Activated CD8-positive, alpha-beta memory T cell treated with anti-CD3 and anti-CD28 coated beads, Interleukin-2, amount 10 ng/mL, durations not matched to agents 7 days and 5 days (primary cell): ENCODE measurements at regions not wholly inside any gene's neighbourhood (a gene's known extent, or its start where the extent isn't known, plus 50 kb on each side); places are given as distances from the start of the nearest gene placed in this dataset.

Experiments used
- ATAC-seq: fragments of 150-1000 bp; cut with Tn5 transposase; one replicate; pipeline ENCODE4 v1.10.0; 2021; ENCODE audit warnings: moderate library complexity
- CTCF ChIA-PET: fragments of 350-600 bp; sonication (Branson Sonifier 250); formaldehyde crosslinking; loops from one replicate; lab custom pipeline; 2021; ENCODE audit warnings: antibody characterized with exemption; lab: Charles Lee
- DNase-seq: peaks from one replicate; pipeline ENCODE4 v3.0.0-alpha.2; 2020
- H3K27ac Mint-ChIP-seq: one replicate; pipeline ENCODE4 v1.8.0; 2021; ENCODE audit warnings: mild to moderate bottlenecking, mixed read lengths
- H3K27me3 Mint-ChIP-seq: one replicate; pipeline ENCODE4 v1.8.0; 2021; ENCODE audit warnings: mixed read lengths
- H3K36me3 Mint-ChIP-seq: one replicate; pipeline ENCODE4 v1.8.0; 2021; ENCODE audit warnings: mild to moderate bottlenecking, mixed read lengths
- H3K4me1 Mint-ChIP-seq: one replicate; pipeline ENCODE4 v1.8.0; 2021; ENCODE audit warnings: mixed read lengths
- H3K4me3 Mint-ChIP-seq: one replicate; pipeline ENCODE4 v1.8.0; 2021; ENCODE audit warnings: mild to moderate bottlenecking, moderate library complexity, mixed read lengths
- H3K9me3 Mint-ChIP-seq: one replicate; pipeline ENCODE4 v1.8.0; 2022; ENCODE audit warnings: low read depth, mixed read lengths

DNA sequence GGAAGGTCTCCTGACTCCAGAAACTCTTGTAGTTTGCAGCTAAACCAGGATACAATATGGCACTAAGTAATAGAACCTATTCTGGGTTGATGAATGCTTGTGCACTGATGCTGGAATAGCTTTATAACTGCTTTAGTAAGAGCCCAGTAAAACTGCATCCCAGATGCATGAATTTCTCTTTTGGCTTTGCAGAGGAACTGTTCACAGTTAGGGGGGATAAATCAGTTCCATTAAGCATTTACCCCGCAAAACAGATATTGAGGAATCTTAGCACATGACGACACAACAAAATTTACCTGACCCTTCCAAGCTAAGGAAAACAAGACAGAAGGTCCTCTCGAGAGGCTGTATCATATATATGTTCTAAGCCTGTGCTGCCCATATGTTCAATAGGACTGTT lies 457.4 kb downstream of the FOXG1 start:
- no peak for DNase-seq
- no peaks in the 10 kb centered on the region for H3K4me1 Mint-ChIP-seq
- no peak for ATAC-seq
- H3K9me3 Mint-ChIP-seq, result peaks cover 6% of the 10 kb centered on the region
- no peaks in the 10 kb centered on the region for H3K27me3 Mint-ChIP-seq
- no peak overlapping the region for H3K27ac Mint-ChIP-seq
- CTCF ChIA-PET, result no interaction called here
- H3K36me3 Mint-ChIP-seq, result no peaks in the 10 kb centered on the region
- no peak overlapping the region for H3K4me3 Mint-ChIP-seq

DNA sequence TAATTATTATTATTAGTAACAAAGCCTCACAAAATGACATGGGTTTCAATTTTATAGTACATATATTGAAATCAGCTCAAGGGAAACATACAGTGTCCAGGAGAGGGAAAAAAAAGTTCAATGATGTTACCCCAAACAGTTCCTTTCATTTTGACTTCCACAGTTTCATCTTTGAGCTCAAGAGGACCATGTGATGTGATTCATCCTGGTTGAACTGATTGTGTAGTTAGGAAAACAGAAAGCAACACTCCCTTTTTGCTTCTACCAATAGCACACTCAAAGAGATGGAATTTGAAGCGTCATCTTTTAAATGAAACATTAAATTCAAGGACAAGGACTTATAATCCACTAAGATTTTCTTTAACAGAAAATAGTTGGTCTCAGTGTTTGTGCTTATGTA lies 461.0 kb downstream of the FOXG1 start:
- Mint-ChIP-seq H3K4me3 (no peak overlapping the region), H3K9me3 (peaks cover 8% of the 10 kb centered on the region), H3K27me3 (no peaks in the 10 kb centered on the region), H3K27ac (no peak overlapping the region), H3K36me3 (no peaks in the 10 kb centered on the region), H3K4me1 (no peaks in the 10 kb centered on the region)
- no peak for DNase-seq
- no peak for ATAC-seq
- CTCF ChIA-PET, result no interaction called here

DNA sequence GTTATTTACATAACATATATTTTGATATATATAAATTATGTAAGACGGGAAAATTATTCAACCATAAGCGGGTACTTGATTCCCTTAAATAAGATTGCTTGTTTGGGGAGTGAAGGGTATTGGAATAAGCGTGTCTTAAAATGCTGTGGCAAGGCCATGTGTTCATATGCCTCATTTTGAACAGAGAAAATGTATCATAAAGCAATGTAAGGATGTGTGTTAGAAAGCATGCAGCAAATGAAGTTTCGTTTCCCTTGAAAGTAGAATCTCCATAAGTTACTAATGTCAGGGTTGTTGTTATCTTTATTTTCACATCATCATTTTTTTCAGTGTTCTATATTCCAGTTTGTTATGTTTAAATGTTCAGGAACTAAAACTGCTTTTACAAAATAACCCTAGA lies 465.6 kb downstream of the FOXG1 start:
- Mint-ChIP-seq H3K27me3 (no peaks in the 10 kb centered on the region), H3K27ac (no peak overlapping the region), H3K4me3 (no peak overlapping the region), H3K36me3 (no peaks in the 10 kb centered on the region), H3K4me1 (no peaks in the 10 kb centered on the region), H3K9me3 (peaks cover 4% of the 10 kb centered on the region)
- no peak for DNase-seq
- no peak for ATAC-seq
- CTCF ChIA-PET, result no interaction called here

DNA sequence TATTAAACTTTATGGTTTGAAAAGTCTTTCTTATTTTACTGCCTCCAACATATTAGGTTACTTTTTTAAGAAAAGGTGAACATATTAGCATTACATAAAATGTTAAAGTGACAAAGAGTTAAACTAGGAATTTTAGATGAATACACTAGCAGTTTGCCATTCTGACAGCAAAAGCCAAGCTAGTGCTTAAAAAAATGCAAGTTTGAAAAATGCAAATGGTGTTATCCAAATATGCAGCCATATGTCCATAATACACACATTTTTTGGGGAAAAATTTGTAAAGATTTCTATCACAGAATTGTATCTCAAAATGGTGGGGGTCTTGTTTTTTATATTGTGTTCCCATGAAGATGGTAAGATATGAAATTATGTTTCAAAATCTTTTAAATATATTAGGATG lies 466.1 kb downstream of the FOXG1 start:
- H3K4me3 Mint-ChIP-seq, result no peak overlapping the region
- no peaks in the 10 kb centered on the region for H3K4me1 Mint-ChIP-seq
- no peak overlapping the region for H3K27ac Mint-ChIP-seq
- CTCF ChIA-PET, result no interaction called here
- no peaks in the 10 kb centered on the region for H3K27me3 Mint-ChIP-seq
- peaks cover 2% of the 10 kb centered on the region for H3K9me3 Mint-ChIP-seq
- ATAC-seq, result no peak
- no peak for DNase-seq
- no peaks in the 10 kb centered on the region for H3K36me3 Mint-ChIP-seq

DNA sequence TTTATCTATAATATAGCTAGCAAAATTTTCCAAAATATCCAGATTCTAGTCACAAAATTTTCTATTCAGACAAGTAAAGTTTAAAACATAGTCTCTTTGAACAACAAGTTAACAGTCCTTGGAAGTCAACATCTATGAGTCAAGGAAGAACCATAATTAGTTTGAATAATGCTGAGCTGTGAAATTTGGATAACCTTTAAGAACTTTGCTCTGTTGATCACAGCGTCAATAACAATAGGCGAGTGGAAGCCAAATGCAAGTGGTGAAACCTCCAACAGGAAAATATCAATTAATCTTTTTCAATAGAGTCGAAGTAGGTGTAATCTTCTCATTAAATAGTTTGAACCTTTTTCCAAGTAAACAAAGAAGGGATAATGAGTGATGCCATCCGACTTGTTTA lies 466.6 kb downstream of the FOXG1 start:
- no peak overlapping the region for H3K27ac Mint-ChIP-seq
- no peaks in the 10 kb centered on the region for H3K4me1 Mint-ChIP-seq
- H3K4me3 Mint-ChIP-seq, result no peak overlapping the region
- DNase-seq (no peak), ATAC-seq (no peak)
- CTCF ChIA-PET, result no interaction called here
- no peaks in the 10 kb centered on the region for H3K36me3 Mint-ChIP-seq
- H3K27me3 Mint-ChIP-seq, result no peaks in the 10 kb centered on the region
- H3K9me3 Mint-ChIP-seq, result peaks cover 2% of the 10 kb centered on the region

DNA sequence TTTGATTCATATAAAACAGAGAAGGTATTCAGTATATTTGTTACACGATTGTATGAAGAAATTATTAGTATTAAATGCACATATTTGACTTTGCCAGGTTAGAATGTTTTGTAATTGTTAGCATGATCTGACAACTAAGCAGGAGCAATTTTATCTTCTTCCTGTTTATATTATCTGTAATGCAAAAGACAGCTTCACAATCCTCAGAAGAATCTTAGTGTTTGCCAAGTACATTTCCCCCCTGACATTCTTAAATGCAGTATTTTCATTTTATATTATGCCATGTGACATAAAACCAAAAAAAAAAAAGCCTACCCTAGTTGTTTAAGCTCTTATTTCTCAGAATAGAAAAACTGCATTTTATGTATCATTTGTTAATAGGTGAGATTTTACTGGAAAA lies 469.4 kb downstream of the FOXG1 start:
- no peak overlapping the region for H3K27ac Mint-ChIP-seq
- no peaks in the 10 kb centered on the region for H3K4me1 Mint-ChIP-seq
- ATAC-seq (no peak), DNase-seq (no peak)
- peaks cover 2% of the 10 kb centered on the region for H3K9me3 Mint-ChIP-seq
- no peak overlapping the region for H3K4me3 Mint-ChIP-seq
- no peaks in the 10 kb centered on the region for H3K27me3 Mint-ChIP-seq
- H3K36me3 Mint-ChIP-seq, result no peaks in the 10 kb centered on the region
- CTCF ChIA-PET, result no interaction called here

DNA sequence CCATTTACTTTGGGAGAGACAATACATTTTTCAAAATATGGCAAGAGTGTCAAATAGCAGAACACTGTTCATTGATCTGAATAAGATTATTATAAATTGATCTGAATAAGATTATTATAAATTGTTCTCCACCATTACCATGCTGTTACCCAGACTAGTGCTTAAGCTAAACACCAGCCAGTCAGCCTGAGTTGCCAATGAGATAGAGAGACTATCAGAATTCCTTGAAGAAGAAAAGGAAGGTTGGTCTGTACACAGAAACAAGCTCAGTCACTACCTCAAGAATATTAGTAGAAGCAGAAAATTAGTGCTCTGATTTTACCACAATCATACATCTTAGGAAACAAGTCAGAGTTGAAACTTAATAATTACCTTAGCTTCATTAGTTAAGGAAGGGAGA lies 469.8 kb downstream of the FOXG1 start:
- H3K9me3 Mint-ChIP-seq, result no peaks in the 10 kb centered on the region
- no peaks in the 10 kb centered on the region for H3K27me3 Mint-ChIP-seq
- DNase-seq, result no peak
- no peaks in the 10 kb centered on the region for H3K4me1 Mint-ChIP-seq
- no peak overlapping the region for H3K4me3 Mint-ChIP-seq
- H3K36me3 Mint-ChIP-seq, result no peaks in the 10 kb centered on the region
- H3K27ac Mint-ChIP-seq, result no peak overlapping the region
- ATAC-seq, result no peak
- CTCF ChIA-PET, result no interaction called here

DNA sequence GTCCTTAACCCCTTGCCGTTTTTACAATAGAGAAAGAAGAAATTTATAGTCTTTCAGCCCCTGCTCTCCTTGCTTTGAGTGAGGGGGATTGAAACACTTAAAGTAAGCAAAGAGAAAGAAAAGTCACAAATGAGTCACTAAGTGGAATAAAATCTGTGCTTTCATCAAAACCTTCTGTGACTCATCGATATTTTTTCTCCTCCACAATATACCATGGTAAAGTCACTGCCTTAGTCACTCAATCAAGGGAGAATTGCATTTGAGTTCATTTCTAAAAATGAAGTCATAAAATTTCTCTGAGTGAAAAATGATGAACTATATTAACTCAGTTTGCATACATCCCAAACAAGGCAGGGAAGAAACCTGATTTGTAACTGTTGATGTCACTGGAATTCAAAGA lies 470.3 kb downstream of the FOXG1 start:
- Mint-ChIP-seq H3K4me3 (no peak overlapping the region), H3K27me3 (no peaks in the 10 kb centered on the region)
- CTCF ChIA-PET, result no interaction called here

DNA sequence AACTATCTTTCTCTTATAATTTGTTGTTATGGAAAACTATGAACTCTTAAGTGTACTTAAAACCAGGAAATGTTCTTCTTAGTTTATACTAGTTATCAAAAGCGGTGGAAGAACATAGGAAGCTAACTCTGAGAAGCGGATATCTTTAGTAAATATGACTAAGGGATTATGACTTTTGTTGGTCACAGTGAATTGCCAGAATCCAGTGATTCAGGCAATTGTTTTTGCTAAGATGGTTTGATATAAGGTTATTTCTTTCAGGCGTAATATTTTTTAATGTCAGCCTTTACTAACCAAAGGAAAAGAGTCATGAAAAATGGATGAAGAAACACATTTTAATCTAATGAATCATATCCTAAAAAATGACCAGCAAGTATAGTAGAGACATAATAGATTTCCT lies 473.5 kb downstream of the FOXG1 start:
- ATAC-seq (no peak), DNase-seq (no peak)
- no peak overlapping the region for H3K4me3 Mint-ChIP-seq
- H3K4me1 Mint-ChIP-seq, result no peaks in the 10 kb centered on the region
- CTCF ChIA-PET, result no interaction called here
- H3K27me3 Mint-ChIP-seq, result no peaks in the 10 kb centered on the region
- H3K36me3 Mint-ChIP-seq, result no peaks in the 10 kb centered on the region
- H3K9me3 Mint-ChIP-seq, result peaks cover 7% of the 10 kb centered on the region
- H3K27ac Mint-ChIP-seq, result no peak overlapping the region

More for the DNA sequence above, 470.3 kb downstream of the FOXG1 start:
- DNase-seq, result no peak
- H3K4me1 Mint-ChIP-seq, result no peaks in the 10 kb centered on the region
- H3K36me3 Mint-ChIP-seq, result no peaks in the 10 kb centered on the region
- H3K27ac Mint-ChIP-seq, result no peak overlapping the region
- ATAC-seq, result no peak
- no peaks in the 10 kb centered on the region for H3K9me3 Mint-ChIP-seq

DNA sequence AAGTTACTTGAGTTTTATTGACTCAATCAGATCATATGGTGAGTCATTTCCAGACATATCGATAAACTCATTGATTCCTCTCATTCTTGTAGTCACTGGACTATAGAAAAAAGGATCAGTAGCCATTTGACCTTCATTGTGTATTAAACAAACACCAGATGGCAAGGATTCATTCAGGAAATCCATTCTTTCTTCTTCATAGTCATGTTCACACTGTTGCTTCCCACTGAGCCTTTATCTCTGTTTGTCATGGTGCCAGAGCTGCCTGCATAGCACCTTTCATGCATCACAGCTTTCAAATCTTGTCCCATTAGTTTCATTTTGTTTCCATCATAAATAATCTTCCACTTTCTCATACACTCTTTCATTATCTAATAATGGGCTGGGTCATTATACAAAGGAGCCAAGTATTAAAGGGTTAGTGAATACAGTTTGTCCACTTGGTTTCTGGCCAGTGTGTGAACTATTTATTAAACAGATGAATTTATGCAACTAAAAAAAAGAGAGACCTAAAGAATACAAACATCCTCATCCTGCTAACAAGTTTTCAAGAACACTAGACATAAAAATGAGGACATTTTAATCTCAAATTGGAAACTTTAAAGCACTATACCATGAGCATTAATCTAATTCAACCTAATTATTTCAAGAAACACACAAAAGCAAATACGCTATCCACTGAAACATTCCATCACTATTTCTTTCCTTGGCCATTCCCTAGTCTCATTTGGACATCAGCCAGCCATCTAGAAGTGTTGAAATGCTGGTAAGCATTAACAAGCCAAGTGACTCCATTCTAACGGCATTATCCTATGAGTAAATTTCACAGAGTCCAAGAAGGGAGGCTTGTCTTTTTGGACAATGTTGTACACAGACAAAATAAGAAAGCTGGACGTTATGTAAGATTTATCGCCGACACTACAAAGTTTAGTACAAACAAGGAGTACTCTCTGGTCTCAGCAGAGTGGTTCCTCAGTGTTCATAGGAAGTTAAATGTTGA lies 476.5 kb downstream of the FOXG1 start:
- Mint-ChIP-seq H3K27me3 (no peaks in the 10 kb centered on the region), H3K27ac (no peak overlapping the region), H3K4me1 (no peaks in the 10 kb centered on the region), H3K4me3 (no peak overlapping the region), H3K9me3 (peaks cover 17% of the 10 kb centered on the region), H3K36me3 (no peaks in the 10 kb centered on the region)
- CTCF ChIA-PET, result no interaction called here
- DNase-seq (no peak), ATAC-seq (no peak)

DNA sequence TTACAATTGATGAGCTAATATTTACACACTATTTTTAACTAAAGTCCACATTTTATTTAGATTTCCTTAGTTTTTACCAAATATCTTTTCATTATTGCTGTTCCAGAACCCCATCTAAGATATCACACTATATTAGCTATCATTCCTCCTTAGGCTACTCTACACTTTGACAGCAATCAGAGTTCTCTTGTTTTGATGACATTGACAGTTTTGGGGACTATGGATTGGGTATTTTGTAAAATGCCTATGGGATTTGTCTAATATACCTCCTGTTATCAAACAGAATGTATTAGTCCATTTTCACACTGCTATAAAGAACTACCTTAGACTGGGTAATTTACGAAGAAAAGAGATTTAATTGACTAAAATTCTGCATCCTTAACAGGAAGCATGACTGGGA lies 489.1 kb downstream of the FOXG1 start:
- Mint-ChIP-seq H3K27ac (no peak overlapping the region), H3K9me3 (peaks cover 11% of the 10 kb centered on the region), H3K36me3 (no peaks in the 10 kb centered on the region), H3K27me3 (no peaks in the 10 kb centered on the region), H3K4me1 (no peaks in the 10 kb centered on the region), H3K4me3 (no peak overlapping the region)
- no peak for ATAC-seq
- CTCF ChIA-PET, result no interaction called here
- DNase-seq, result no peak

DNA sequence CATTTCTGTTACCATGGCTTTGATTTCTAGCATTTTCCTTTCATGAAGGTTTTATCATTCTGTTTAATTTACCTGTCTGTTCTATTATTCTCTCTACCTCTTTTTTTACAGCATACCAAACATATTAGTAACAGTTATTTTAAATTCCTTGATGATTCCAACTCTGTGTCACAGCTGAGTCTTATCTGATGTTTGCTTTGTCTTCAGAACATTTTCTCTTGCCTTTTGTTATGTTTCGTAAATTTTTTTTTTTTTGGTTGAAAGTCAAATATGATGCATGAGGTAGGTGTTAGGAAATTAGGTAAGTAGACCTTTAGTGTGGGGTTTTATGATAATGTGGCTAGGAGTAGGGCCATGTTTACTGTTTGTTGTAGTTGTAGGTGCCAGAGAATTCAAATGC lies 496.4 kb downstream of the FOXG1 start:
- peaks cover 16% of the 10 kb centered on the region for H3K9me3 Mint-ChIP-seq
- no peak overlapping the region for H3K27ac Mint-ChIP-seq

DNA sequence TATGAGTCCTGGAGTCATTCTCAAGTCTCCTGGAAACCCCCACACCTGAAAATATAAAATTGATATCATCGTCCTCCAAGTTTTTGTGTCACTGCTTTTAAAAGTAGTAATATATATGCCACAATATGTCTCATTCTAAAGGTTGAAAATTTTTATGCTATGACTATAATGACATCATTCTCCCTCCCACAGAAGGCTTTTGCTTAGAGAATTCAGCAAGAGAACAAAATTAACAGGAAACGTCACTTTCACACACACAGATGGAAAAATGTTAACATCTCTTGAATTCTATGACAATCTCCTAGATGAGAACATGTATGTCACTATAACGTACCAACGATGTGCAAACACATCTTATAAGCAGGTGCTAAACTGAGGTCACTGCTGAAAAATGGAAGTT lies 498.3 kb downstream of the FOXG1 start:
- Mint-ChIP-seq H3K4me3 (no peak overlapping the region), H3K4me1 (no peaks in the 10 kb centered on the region), H3K27me3 (no peaks in the 10 kb centered on the region), H3K27ac (no peak overlapping the region), H3K36me3 (no peaks in the 10 kb centered on the region), H3K9me3 (peaks cover 16% of the 10 kb centered on the region)
- CTCF ChIA-PET, result no interaction called here
- no peak for ATAC-seq
- DNase-seq, result no peak

More for the DNA sequence above, 496.4 kb downstream of the FOXG1 start:
- H3K36me3 Mint-ChIP-seq, result no peaks in the 10 kb centered on the region
- H3K4me1 Mint-ChIP-seq, result no peaks in the 10 kb centered on the region
- H3K27me3 Mint-ChIP-seq, result no peaks in the 10 kb centered on the region
- ATAC-seq, result no peak
- DNase-seq, result no peak
- H3K4me3 Mint-ChIP-seq, result no peak overlapping the region
- CTCF ChIA-PET, result no interaction called here

DNA sequence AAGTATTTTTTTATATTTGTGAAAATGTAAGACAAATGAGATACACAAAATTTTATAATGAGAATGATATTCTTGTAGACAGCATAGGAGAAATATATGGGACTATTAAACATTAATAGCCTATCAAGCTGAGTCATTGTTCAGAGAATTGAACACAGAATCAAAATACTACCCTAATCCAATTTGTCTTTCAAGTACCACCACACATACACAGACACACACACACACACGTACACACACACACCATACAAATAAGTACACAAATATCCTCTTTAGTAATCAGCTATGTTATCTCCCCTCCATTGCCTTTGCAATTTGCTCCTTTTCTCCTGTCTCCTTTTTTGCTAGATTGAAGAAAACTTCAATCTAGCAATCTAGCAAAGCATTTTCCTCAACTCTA lies 499.3 kb downstream of the FOXG1 start:
- no peak for DNase-seq
- Mint-ChIP-seq H3K27ac (no peak overlapping the region), H3K9me3 (peaks cover 16% of the 10 kb centered on the region), H3K4me1 (no peaks in the 10 kb centered on the region), H3K27me3 (no peaks in the 10 kb centered on the region), H3K4me3 (no peak overlapping the region), H3K36me3 (no peaks in the 10 kb centered on the region)
- no peak for ATAC-seq
- CTCF ChIA-PET, result no interaction called here
